ENCODE measurements at regions not wholly inside any gene's neighbourhood (a gene's known extent, or its start where the extent isn't known, plus 50 kb on each side); places are given as distances from the start of the nearest gene placed in this dataset.
"Not testable (repeated sequence)": the region's sequence is repeated elsewhere in the genome, so short reads cannot be mapped to it uniquely, and the experiment has no call there.

DNA sequence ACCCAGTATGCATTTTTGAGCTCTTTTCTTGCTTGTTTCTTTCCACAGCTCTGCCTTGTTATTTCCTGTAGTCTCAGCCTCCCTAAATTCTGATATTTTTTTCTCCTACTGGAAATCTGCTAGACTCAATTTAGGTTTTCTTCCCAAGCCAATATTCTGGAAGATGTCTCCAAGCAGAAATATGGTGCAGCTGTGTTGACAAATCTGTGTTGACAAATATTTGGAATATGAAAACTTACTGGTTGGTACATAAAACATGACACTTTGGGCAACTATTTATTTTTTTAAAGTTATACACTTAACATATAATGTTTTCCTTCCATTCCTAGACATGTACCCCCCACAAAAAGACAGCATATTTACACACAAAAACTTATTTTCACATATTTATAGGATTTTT lies 1048.4 kb downstream of the NCAM2 start:
- no peak for DNase-seq

DNA sequence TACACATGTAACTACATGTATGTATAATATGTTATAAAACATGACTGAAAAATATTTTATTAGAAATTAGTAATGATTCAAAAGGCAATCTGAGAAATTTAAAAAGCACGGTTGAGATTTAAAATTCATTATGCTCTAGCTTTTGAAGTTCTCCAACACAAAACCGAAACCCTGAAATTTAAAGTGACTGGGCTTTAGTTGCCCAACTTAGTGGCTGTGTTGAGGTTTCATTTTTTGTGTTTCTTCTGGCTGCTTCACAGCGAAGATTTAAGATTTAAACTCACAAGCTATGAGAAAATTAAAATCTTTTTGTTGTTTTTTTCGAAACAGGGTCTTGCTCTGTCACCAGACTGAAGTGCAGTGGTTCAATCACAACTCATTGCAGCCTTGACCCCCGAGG lies 1058.7 kb downstream of the NCAM2 start:
- no peak for DNase-seq

DNA sequence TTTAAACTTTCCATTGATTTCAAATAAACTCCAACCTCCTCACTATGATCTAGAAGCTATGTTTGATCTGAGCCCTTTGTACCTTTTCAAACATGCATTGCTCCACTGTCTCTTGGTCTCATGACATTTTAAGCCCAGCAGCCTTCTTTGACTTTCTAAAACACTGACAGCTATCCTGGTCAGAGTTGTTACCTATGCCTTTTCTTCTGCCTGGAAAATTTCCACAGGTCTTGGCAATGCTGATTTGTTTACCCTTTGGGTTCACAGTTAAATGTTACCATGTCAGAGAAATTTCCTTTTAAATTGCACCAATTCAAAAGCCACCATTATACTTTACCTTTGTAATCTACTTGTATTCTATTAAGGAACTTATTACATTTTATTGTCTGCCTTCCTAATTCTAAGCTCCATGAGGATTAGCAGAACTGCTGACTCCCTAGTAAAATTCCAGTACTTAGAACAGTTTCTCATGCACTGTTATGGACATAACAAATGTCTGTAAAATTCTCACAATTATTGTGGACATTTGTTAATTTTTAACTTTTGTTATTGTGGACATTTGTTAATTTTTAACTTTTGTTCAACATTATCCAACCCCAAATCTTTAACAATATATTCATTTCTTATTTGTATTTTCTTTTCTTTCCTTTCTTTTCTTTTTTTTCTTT lies 1064.4 kb downstream of the NCAM2 start:
- no peak for DNase-seq

DNA sequence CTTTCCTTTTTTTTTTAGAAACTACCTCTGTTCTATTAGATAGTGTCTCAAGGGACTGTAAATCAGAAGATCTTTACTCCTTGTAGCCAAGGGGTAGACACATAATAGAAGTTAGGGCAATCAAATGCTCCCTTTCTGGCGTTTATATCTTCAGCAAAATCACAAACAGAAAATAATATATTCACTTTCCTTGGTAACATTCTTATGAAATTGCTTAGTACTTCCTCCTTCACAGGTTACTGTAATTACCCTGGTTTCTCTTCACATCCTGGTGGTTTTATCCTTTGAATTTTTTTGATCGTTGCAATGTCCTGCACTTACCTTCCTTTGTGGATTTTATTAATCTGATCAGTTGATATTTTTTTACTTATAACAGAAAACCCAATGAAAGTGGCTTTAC lies 1064.9 kb downstream of the NCAM2 start:
- DNase-seq = no peak

DNA sequence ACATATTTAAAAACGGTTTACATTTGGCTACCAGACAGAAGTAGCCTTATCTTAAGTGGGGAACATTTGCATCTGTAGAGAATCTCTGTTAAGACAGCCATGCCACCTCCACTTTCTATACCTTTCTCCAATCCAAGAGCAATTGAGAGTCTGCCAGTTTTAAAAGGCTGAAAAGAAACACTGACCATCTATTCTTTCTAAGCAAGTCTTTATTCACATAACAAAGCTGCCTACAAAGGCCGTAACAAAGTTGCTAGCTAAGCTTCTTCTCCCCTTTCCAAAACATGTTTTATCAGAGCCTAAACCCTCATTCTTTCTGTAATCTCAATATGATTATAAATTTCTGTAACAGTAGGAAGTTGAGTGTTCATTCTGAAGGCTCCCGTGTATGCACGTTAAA lies 1078.3 kb downstream of the NCAM2 start:
- no peak for DNase-seq

DNA sequence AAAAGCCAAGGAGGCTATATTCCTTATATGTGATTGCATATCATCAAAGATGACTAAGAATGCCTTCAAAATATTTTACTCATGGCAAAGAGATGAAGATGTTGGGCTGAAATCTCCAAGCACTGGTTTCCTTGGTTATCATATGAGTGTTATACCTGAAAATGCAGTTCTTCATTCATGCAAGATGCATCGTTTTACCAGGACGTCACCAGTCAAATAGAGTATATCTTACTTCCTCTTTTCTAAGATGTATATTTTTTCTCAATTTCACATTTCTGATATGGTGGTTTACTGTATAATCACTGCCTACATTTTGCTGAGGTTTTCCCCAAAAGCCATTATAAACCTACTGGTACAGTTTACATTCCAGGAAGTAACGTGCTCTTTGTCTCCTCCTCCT lies 1085.7 kb downstream of the NCAM2 start:
- no peak for DNase-seq

DNA sequence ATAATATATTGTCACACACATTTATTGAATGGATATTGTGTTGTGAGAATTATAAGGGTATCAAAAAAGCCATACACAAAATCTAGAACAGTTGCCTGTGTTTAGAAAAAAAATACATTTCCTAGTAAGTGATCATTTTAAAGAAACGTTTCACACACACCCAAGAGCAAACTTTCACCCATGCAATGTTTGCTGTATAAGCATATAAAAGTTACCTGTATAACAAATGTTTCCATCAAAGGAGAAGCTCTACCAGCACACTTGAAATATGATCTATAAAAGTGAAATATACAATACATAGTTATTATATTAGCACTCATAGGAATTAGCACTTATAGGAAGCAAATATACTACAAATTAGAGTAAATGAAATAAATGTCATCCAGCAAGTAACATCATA lies 1098.1 kb downstream of the NCAM2 start:
- DNase-seq = no peak

DNA sequence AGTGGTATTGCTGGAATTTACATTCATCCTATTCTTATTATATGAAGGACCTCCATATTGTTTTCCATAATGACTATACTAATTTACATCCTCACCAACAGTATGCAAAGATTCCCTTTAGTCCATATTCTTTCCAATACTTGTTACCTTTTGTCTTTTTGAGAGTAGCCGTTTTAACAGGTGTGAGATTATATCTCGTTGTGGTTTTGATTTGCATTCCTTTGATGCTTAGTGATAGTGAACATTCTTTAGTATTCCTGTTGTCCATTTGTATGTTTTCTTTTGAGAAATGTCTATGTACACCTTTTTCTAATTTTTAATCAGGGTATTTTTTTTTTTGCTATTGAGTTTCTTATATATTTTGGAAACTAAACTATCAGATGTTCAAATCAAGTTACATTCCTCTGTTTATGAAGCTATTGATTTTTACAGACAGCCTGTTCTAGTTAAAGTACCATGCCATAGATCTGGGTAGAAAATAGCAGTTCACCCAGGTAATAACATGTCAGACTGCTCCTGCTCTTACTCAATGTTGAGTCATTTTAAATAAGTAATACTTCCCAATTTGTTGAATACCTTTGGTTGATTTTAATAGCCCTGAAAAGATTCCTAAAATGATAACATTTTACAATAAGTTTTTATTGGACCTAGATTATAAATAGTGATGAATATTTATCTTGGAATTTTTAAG lies 1108.7 kb downstream of the NCAM2 start:
- no peak for DNase-seq

DNA sequence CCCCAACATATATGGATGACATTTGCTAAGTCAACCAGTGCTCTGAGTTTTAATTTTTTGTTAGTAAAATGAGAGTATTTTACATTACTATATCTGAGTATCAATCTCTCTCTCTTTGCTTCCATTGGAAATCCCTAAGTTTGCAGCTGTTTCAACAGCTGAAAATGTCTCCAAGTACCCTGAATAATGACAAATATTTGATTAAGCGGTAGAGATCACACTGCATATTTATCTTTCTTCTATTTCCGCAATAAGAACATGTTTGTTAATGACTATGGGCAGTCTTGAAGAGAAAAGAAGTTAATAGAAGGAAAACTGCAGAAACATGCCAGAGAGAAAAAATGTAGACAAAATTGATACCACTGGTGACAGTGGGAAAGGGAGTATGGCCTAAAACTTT lies 1117.5 kb downstream of the NCAM2 start:
- DNase-seq = no peak

DNA sequence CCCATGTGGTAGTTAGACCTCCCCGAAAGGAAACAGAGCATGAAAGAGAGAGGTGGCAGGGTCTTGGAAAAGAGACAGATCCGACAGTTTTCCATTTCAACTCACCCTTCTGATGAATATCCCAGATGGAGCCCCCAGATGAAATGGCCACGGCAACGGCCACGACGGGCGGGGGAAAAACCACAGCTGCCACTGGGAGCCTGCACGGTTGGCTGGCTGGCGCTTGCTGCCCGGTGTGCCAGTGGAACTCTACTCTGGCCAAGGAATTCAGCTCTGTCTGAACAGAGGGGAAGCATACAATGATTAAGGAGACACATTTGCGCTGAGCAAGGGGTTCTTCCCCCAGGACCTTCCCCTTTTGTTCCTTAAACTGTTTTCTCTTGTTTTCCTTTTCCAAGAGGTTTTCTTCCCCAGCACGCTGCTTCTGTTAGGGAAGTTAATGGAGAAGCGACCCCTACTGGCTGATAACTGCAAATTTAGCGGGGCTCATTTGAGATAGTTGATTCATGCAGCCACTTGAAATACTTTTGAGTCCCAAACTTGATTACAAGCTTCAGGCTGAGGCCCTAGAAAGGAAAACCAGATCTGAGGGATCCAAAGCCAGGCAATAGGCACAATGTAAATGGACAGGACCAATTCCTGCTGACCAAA lies 1122.5 kb downstream of the NCAM2 start:
- no peak for DNase-seq

DNA sequence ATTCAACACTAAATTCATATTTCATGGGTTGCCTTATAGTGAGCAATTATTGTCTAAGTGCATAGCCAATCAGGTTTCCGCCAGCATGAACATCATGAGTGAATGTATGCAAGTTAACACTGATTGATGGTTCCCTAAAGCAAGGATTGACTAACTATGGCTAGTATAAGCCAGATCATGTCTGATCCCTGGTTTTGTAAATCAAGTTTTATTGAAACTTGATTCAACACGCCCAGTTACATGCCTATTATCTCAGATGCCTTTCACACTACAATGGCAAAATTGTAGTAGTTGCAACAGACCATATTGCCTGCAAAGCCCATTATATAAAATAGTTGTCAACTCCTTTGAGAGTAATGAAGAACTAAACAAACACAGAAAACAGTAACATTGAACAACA lies 1127.4 kb downstream of the NCAM2 start:
- no peak for DNase-seq

DNA sequence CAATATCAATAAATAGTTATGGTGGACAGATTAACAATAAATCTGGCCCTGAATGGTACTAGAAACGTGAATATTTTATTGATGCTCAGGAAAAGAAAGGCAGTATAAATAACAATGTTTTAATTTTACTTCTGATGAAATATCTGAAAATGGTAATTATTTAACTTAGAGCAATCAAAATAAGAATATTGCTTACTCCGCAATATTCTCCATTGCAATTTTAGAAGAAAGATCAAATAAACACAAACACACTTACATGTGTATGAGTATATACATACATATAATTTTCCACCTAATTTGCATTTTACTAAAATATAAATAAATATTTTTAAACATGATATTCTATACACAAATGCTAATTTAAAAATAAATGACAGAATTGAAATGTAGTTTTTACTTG lies 1130.5 kb downstream of the NCAM2 start:
- no peak for DNase-seq

DNA sequence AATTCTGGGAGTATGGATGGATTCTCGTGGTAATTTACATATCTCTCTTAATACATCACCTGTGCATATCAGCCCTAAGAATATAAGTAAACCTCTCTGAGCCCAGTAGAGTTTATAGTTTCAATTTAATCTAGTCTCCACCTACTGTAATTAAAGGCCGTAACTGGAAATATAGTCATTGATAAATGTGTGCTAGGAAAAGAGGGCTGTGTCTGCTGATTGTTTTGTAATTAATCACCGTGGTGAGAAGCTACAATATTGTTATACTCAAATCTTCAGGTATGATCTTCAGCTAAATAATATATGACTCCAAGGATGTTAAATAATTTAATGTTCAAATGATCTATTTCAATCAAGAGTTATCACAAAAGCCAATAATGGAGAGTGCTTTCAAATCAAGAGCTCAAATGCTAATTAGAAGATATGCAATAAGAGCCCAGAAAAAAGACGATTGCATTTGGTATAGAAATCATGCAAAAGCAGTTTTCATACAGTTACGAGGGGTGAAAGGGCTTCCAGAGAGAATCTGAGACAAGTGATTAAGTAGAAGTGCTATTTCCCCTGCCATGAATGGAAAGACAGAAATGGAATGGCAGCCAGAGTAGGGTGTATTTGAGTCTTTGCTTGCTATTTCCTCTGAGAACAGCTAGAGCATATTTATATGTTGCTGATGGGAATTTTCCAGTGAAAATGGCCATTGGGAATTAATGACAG lies 1134.3 kb downstream of the NCAM2 start:
- DNase-seq = no peak

DNA sequence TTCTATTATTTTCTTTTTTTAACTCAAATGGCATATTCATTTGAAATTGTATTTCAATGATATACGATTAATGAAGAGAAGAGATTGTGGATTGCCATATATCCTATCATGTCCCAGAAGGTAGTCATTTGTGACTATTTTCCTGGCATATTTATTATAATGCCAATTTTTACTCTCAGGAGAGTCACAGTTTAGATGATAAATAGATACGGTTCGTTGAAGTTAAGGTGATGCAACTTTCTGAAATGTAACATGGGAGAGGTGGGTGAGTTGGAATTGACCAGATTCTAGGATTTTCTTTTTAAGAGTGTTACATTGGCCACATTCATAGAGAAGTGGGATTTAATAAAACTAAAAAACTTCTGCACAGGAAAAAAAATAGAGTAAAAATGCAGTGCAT lies 1138.5 kb downstream of the NCAM2 start:
- DNase-seq = no peak

DNA sequence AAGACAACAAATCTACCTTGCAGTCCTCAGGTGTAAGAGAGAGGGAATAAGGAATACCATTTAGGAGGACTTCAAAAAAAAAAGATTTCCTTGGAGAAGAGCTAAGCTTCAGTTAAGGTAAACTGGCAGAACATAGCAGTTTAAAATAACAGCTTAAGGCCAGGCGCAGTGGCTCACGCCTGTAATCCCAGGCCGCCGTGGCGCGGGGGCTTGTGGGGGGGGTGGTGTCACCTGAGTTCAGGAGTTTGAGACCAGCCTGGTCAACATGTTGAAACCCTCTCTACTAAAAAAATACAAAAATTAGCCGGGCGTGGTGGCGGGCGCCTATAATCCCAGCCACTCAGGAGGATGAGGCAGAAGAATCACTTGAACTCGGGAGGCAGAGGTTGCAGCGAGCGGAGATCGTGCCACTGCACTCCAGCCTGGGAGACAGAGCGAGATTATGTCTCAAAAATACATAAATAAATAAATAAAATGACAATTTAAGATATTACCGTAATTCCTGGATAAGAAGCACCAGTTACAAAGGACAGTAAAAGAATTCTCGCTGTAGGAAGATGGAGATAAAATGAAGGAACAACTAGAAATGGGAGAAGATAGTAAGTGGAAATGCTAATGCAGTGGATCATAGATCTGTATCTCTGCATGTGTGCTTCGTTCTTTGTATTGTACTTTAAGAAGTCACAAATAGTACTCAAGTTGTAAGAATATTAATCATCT lies 1140.2 kb downstream of the NCAM2 start:
- no peak for DNase-seq

DNA sequence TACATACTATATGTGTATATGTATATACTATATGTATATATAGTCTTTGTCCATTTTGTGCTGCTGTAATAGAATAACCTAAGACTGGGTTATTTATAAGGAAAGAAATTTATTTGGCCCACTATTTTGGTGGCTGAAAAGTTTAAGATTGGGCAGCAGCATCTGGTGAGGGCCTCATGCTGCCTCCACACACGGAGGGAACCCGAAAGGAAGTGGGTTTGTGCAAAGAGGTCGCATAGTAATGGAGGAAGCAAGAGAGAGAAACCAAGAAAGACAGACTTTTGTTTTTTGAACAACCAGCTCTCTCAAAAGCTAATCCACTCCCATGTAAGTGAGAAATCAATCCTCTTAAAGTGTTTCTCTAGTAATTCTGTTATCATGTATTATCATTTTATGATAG lies 1147.3 kb downstream of the NCAM2 start:
- no peak for DNase-seq

DNA sequence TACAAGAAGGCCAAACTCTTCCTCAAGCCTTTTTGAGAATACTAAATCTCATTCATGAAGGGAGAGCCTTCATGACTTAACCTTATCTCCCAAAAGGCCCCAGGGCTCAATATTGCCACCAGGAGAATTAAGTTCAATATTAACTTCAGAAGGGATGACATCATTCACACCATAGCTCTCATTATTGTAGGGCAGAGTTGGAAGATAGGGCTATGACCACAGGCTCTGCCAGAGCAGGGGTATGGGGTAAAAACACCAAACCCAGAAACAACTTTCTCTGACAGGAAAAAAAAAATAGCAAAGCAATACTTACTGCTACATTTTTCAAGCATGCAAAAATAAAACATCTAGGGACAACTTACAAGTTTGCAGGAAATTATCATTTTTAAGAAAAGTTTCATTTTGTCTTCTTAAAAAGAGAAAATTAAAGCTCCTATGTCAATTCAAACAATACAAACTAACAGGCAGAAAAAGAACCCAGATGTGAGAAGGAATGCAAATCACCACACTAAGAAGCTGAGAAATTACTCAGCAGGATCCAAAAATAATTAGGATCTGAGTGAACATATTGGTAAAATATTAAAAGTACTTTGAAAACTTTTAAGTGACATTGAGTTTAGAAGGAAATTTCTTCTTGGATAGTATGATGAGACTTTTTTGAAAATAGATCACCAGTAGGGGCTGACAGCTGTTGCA lies 1156.5 kb downstream of the NCAM2 start:
- DNase-seq = no peak

DNA sequence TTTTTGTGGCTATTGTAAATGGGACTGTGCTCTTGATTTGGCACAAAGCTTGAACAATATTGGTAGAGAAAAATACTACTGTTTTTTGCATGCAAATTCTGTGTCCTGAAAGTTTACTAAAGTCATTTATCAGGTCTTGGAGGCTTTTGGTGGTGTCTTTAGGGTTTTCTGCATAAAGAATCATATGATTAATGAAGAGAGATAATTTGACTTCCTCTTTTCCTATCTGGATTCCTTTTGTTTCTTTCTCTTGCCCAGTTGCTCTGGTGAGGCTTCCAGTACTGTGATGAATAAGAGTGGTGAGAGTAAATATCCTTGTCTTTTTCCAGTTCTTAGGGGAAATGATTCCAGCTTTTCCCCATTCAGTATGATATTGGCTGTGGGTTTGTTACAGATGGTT lies 1166.7 kb downstream of the NCAM2 start:
- DNase-seq = no peak

DNA sequence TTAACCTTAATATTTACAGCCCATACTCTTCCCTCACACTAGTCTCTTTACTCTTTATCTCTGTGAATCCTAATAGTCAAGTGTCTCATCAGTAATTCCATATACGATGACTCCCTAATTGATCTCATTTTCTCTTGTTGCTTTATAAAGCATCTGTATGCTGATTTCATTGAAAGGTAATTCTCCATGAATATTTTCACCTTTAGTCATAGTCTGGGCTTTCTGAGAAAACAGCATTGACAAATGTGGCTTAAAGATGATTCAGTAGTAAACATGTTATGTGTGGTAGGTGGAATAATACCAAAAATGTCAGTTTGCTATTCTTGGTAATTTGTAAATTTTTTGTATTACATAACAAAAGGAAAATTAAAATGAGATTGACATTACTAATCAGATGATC lies 1176.5 kb downstream of the NCAM2 start:
- no peak for DNase-seq

DNA sequence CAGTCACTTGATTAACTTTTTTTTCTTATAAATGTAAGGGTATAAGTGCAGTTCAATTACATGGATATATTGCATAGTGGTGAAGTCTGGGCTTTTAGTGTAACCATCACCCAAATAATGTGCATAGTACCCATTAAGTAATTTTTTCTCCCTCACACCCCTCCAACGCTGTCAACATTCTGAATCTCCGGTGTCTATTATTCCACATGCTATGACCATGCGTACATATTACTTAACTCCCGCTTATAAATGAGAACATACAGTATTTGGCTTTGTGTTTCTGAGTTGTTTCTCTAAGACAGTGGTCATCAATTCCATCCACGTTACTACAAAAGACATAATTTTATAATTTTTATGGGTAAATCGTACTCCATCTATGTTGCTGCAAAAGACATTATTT lies 1191.1 kb downstream of the NCAM2 start:
- no peak for DNase-seq

DNA sequence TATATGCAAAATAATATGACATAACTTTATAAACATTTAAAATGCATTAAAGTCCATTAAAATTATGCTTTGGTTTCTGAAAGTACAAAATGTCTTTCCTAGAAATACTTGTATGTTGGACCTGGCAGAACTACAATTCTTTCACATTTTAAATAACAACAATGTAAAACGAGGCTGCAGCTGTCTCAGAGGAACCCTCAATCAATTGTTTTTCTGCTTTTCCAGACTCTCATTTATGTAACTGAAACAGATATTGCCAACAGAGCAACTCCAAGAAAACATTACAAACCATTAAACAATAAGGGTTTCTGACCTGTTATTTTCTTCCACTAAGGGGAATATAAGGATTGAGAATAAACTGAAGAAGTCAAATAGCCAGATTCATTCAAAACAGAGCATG lies 1193.4 kb downstream of the NCAM2 start:
- DNase-seq = no peak

DNA sequence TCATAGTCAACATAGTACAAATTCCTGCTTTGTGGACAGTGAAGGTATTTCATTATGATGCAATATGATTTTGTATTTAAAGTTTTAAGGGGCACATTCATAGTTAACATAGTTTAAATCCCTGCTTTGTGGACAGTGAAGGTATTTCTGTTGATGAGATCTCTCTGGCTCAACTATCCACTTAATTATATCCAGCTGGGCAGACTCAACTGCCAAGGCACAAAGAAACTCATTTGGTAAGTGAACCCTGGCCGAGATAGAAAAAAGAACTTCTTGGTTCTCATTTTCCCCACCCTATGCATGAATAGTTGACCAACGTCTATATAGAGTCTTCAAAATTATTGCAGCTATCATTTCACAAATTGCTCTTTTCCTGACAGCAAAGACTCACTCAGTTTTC lies 1194.6 kb downstream of the NCAM2 start:
- no peak for DNase-seq

DNA sequence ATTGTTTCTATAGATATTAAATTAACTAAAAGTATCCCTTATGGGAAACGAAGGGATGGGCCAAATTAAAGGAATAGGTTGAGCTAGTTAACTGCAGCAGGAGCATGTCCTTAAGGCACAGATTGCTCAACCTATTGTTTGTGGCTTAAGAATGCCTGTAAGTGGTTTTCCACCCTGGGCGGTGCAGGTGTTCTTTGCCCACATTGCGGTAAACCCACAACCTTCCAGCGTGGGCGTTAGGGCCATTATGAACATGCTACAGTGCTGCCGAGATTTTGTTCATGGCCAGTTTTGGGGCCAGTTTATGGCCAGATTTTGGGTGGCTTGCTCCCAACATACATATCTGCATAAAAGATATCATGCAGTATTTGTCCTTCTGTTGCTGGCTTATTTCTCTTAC lies 1196.8 kb downstream of the NCAM2 start:
- DNase-seq = not testable (repeated sequence)

Data from CD4-positive, alpha-beta T cell treated with Interferon alpha-2 for 1 hour (primary cell).